Upper lobe of left lung (tissue), 6 donors: ENCODE measurements at regions not wholly inside any gene's neighbourhood (a gene's known extent, or its start where the extent isn't known, plus 50 kb on each side); places are given as distances from the start of the nearest gene placed in this dataset.
A peak's percentile ranks its signal among the peaks of the same experiment; 100 is the strongest.

Experiments used
- ATAC-seq, 2 donors: fragments of 200-7000 bp; cut with Tn5 transposase; one replicate each; pipeline ENCODE4 v1.9.1; 2022; ENCODE audit warnings: mild to moderate bottlenecking in 2 of 2, moderate library complexity in 2 of 2; ENCODE audit not compliant: low FRiP score in 2 of 2
- DNase-seq, 2 donors: peaks; one replicate each; pipeline ENCODE4 v3.0.0-alpha.2; 2019 to 2020
- H3K27ac ChIP-seq, 4 donors: fragments of 200-600 bp; sonication (generic); one replicate each; pipeline ENCODE4 v1.5.1; 2016 to 2019
- H3K27me3 ChIP-seq, 4 donors: fragments of 200-600 bp; sonication (generic); one replicate each; pipeline ENCODE4 v1.5.1; 2017 to 2019
- H3K36me3 ChIP-seq, 4 donors: fragments of 200-600 bp; sonication (generic); one replicate each; pipeline ENCODE4 v1.5.1; 2016 to 2019
- H3K4me1 ChIP-seq, 4 donors: fragments of 200-600 bp; sonication (generic); one replicate each; pipeline ENCODE4 v1.5.1; 2018 to 2019
- H3K4me3 ChIP-seq, 4 donors: fragments of 200-600 bp; sonication (generic); one replicate each; pipeline ENCODE4 v1.5.1; 2017 to 2019; ENCODE audit warnings: mild to moderate bottlenecking in 2 of 4, moderate library complexity in 1 of 4
- H3K9me3 ChIP-seq, 4 donors: fragments of 200-600 bp; sonication (generic); one replicate each; pipeline ENCODE4 v1.5.1; 2018 to 2019
- EP300 ChIP-seq, 4 donors: sonication (generic); formaldehyde crosslinking; IDR thresholded peaks; one replicate each; pipeline ENCODE4 v1.5.1; 2017; ENCODE audit warnings: antibody characterized with exemption in 4 of 4, control low read depth in 2 of 4
- POLR2A ChIP-seq, 4 donors: fragments of 450-650 bp; IDR thresholded peaks; one replicate each; pipeline ENCODE4 v1.5.1; 2016 to 2017; ENCODE audit warnings: antibody characterized with exemption in 4 of 4, mild to moderate bottlenecking in 2 of 4
- POLR2AphosphoS5 ChIP-seq, 2 donors: sonication (generic); formaldehyde crosslinking; IDR thresholded peaks; one replicate each; pipeline ENCODE4 v1.5.1; 2017; ENCODE audit warnings: antibody characterized with exemption in 2 of 2
- WGBS, 2 donors: methylation state at CpG; one replicate each; pipeline ENCODE4 v1.1.5; 2017 to 2018; 5-methylcytosine and 5-hydroxymethylcytosine counted together
- TF ChIP-seq, protein P1 (sequence below), 6 experiments: fragments of 450-650 bp in 4 of 6; fragments of 200-600 bp in 2 of 6; sonication (generic) in 2 of 6; IDR thresholded peaks; one replicate each; pipeline ENCODE4 v1.5.1; 2016 to 2019; ENCODE audit warnings: antibody characterized with exemption in 6 of 6
- donor health status: DM: no; HTN: no; CAD: no; lungs with moderate emphysema.
- donor health status: DM: no; HTN: yes; CAD: no; lungs with severe emphysema.

DNA sequence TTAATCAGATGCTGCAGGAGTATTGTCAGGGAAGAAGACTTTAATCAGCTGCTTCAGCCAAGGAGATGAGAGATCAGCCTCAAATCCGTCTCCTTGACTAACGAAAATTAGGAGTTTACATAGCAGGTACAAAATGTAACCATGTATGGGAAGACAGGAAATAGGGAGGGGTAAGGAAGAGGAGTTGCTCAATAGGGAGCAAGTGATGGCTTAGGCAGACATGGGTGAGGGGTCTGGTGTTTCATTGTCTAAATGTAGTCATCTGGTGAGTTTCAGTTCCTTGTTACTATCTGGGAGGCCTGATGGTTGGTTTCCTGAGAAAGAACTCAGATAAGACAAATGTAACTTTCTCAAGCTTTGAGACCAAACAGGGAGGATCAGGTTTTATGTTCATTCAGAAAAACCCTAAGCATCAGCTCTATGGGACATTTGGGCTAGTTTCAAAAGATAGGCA lies 217.3 kb upstream of the SULF2 start:
- TF ChIP-seq POLR2A (IDR thresholded peaks at IDR 0.05): no peak
- TF ChIP-seq, protein P1, sequence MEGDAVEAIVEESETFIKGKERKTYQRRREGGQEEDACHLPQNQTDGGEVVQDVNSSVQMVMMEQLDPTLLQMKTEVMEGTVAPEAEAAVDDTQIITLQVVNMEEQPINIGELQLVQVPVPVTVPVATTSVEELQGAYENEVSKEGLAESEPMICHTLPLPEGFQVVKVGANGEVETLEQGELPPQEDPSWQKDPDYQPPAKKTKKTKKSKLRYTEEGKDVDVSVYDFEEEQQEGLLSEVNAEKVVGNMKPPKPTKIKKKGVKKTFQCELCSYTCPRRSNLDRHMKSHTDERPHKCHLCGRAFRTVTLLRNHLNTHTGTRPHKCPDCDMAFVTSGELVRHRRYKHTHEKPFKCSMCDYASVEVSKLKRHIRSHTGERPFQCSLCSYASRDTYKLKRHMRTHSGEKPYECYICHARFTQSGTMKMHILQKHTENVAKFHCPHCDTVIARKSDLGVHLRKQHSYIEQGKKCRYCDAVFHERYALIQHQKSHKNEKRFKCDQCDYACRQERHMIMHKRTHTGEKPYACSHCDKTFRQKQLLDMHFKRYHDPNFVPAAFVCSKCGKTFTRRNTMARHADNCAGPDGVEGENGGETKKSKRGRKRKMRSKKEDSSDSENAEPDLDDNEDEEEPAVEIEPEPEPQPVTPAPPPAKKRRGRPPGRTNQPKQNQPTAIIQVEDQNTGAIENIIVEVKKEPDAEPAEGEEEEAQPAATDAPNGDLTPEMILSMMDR (IDR thresholded peaks at IDR 0.05): no peak
- TF ChIP-seq POLR2AphosphoS5 (IDR thresholded peaks at IDR 0.05): no peak
- no peak for TF ChIP-seq EP300 (IDR thresholded peaks at IDR 0.05)
- DNase-seq (no peak), ATAC-seq (no peak)
- WGBS, 2 donors: 32 to 41% methylated on average over 2 of the region's 2 CpGs
- H3K9me3 ChIP-seq: no peaks in the 10 kb centered on the region
- no peaks in the 10 kb centered on the region for H3K36me3 ChIP-seq
- H3K4me3 ChIP-seq: no peak overlapping the region
- H3K27ac ChIP-seq: no peak overlapping the region
- no peaks in the 10 kb centered on the region for H3K27me3 ChIP-seq
- peaks cover 0 to 4% (median 0%) of the 10 kb centered on the region in 4 donors for H3K4me1 ChIP-seq

DNA sequence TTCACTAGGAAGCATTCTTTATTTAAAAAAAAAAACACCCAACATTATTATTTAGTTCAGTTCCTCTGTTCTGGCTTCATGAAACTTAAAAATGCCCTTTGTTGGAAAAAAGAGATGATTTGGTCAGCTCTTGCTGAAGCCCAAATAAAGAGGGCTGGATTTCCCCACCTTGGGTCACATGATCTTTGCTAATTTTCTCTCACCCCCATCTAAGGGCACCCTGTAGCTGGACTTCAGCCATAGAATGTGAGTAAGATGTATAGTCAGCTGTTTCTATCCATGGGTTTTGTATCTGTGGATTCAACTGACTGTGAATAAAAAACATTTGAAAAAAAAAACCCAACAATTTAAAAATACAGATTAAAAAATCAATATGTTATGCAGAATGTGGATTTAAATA lies 213.9 kb upstream of the SULF2 start:
- no peak overlapping the region for H3K4me3 ChIP-seq
- TF ChIP-seq, protein P1 (IDR thresholded peaks at IDR 0.05): no peak
- TF ChIP-seq POLR2A (IDR thresholded peaks at IDR 0.05) (no peak), POLR2AphosphoS5 (IDR thresholded peaks at IDR 0.05) (no peak)
- DNase-seq (no peak), ATAC-seq (no peak)
- no peaks in the 10 kb centered on the region for H3K36me3 ChIP-seq
- no peaks in the 10 kb centered on the region for H3K4me1 ChIP-seq
- H3K9me3 ChIP-seq: no peaks in the 10 kb centered on the region
- no peak overlapping the region for H3K27ac ChIP-seq
- H3K27me3 ChIP-seq: no peaks in the 10 kb centered on the region

DNA sequence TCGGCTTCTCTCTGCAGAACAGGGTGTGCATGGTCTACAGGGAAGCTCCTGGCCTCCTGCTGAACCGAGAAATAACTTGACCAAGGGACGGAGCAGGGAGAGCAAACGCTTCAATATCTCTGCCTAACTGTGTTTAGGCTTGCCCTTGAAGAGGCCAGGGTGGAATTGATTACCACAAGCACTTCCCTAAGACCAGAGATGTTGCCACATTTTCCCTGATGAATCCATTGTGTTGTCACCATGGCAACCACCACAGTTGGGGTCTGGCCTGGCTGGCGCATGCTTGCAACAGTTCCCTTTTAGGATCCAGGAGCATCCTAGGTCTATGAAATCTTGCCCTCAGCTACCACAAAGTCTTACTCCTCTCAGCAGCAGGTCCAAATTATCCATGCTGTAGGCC lies 213.5 kb upstream of the SULF2 start:
- Histone ChIP-seq H3K27me3 (no peaks in the 10 kb centered on the region), H3K27ac (no peak overlapping the region), H3K36me3 (no peaks in the 10 kb centered on the region), H3K9me3 (no peaks in the 10 kb centered on the region), H3K4me1 (no peaks in the 10 kb centered on the region), H3K4me3 (no peak overlapping the region)
- 68 to 72% methylated on average over 5 of the region's 5 CpGs for WGBS, 2 donors
- TF ChIP-seq, protein P1 (IDR thresholded peaks at IDR 0.05): no peak
- no peak for TF ChIP-seq POLR2AphosphoS5 (IDR thresholded peaks at IDR 0.05)
- TF ChIP-seq EP300 (IDR thresholded peaks at IDR 0.05): no peak
- no peak for TF ChIP-seq POLR2A (IDR thresholded peaks at IDR 0.05)
- ATAC-seq: peak in 1 of 2 donors; percentile 28
- DNase-seq: no peak

DNA sequence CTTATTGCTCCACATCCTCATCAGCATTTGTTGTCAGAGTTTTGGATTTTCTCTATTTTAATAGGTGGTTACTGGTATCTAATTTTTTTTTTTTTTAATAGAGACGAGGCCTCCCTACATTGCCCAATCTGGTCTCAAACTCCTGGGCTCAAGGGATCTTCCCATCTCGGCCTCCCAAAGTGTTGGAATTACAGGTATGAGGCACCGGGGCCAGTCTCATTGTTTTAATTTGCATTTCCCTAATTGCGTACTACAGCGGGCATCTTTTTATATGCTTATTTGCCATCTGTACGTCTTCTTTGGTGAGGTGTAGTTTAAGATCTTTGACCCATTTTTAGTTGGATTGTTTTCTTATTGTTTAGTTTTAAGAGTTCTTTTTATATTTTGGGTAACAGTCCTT lies 210.4 kb upstream of the SULF2 start:
- Histone ChIP-seq H3K4me1 (no peaks in the 10 kb centered on the region), H3K9me3 (peaks cover 0 to 7% (median 4%) of the 10 kb centered on the region in 4 donors), H3K27me3 (no peaks in the 10 kb centered on the region), H3K4me3 (no peak overlapping the region), H3K36me3 (no peaks in the 10 kb centered on the region), H3K27ac (no peak overlapping the region)
- no peak for ATAC-seq
- TF ChIP-seq, protein P1 (IDR thresholded peaks at IDR 0.05): no peak
- TF ChIP-seq POLR2AphosphoS5 (IDR thresholded peaks at IDR 0.05) (no peak), EP300 (IDR thresholded peaks at IDR 0.05) (no peak), POLR2A (IDR thresholded peaks at IDR 0.05) (no peak)
- 76 to 87% methylated on average over 6 of the region's 6 CpGs for WGBS, 2 donors
- DNase-seq: no peak

DNA sequence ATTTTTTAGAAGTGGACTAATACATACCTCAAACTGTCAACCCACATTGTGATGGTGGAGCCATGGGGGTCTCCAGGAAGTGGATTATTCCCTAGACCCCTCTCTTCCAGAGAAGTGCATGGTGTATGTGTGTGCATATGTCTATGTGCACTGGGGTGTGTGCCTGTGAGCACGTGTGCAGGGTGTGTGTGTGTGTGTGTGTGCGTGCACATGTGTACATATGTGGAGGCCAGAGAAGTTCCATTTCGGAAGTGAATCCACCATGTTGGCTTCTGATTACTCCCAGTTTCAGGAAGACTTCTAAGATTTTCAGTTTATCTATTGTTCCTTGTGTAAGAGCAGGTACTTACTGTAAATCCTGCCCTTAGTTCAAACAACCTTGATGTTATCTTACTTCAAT lies 208.5 kb upstream of the SULF2 start:
- WGBS, 2 donors: 92 to 96% methylated on average over 3 of the region's 3 CpGs
- ATAC-seq: no peak
- TF ChIP-seq POLR2A (IDR thresholded peaks at IDR 0.05) (no peak), POLR2AphosphoS5 (IDR thresholded peaks at IDR 0.05) (no peak), EP300 (IDR thresholded peaks at IDR 0.05) (no peak)
- TF ChIP-seq, protein P1 (IDR thresholded peaks at IDR 0.05): no peak

More for the DNA sequence above, 208.5 kb upstream of the SULF2 start:
- H3K27me3 ChIP-seq: no peaks in the 10 kb centered on the region
- H3K4me3 ChIP-seq: no peak overlapping the region
- peaks cover 0 to 6% (median 0%) of the 10 kb centered on the region in 4 donors for H3K4me1 ChIP-seq
- peaks cover 0 to 7% (median 4%) of the 10 kb centered on the region in 4 donors for H3K9me3 ChIP-seq
- no peaks in the 10 kb centered on the region for H3K36me3 ChIP-seq
- no peak overlapping the region for H3K27ac ChIP-seq
- DNase-seq: no peak
